ENCODE measurements at regions not wholly inside any gene's neighbourhood (a gene's known extent, or its start where the extent isn't known, plus 50 kb on each side); places are given as distances from the start of the nearest gene placed in this dataset.

- TF ChIP-seq POLR2A (IDR thresholded peaks at IDR 0.05; ENCODE audit: low read depth) (no peak), CTCF (IDR thresholded peaks at IDR 0.05) (no peak), EP300 (IDR thresholded peaks at IDR 0.05) (no peak)
Observed at GRCh38 chr6:48979806-48980205, 483.2 kb downstream of the MMUT start.

All from esophagus muscularis mucosa (tissue), 4 donors.